Gastroesophageal sphincter (tissue), 3 donors: ENCODE measurements at regions not wholly inside any gene's neighbourhood (a gene's known extent, or its start where the extent isn't known, plus 50 kb on each side); places are given as distances from the start of the nearest gene placed in this dataset.
"Not testable (repeated sequence)": the region's sequence is repeated elsewhere in the genome, so short reads cannot be mapped to it uniquely, and the experiment has no call there.

Experiments
- POLR2A ChIP-seq, 2 donors: fragments of 450-650 bp; IDR thresholded peaks; one replicate each; pipeline ENCODE4 v1.6.1; 2017; ENCODE audit warnings: antibody characterized with exemption in 2 of 2, mild to moderate bottlenecking in 2 of 2, moderate library complexity in 1 of 2
- POLR2AphosphoS5 ChIP-seq: sonication (generic); formaldehyde crosslinking; IDR thresholded peaks from one replicate; pipeline ENCODE4 v1.6.1; 2017; ENCODE audit warnings: antibody characterized with exemption
- TF ChIP-seq, protein P1 (sequence below), 4 experiments: fragments of 200-600 bp in 2 of 4; fragments of 450-650 bp in 2 of 4; sonication (generic) in 1 of 4; IDR thresholded peaks; one replicate each; pipeline ENCODE4 v1.5.1; 2017 to 2019; ENCODE audit warnings: antibody characterized with exemption in 4 of 4, mild to moderate bottlenecking in 2 of 4, moderate library complexity in 2 of 4

DNA sequence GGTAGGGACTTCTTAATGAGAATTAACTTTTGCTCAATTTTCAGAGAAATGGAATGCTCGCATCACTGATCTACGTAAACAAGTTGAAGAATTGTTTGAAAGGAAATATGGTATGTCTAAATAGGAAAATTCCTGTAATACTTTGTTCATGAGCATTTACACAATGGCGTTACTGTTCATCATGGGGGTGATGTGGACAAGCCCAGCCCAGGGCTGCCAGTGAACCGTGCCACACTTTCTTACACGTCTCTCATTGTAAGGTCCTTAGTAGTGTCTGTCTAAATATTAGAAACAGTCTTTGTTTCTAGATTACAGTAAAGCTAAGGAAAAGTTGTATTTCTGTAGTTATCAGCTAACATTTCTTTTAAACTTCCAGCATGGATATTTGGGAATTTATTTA, 91.0 kb upstream of the SPDYE9 start:
- TF ChIP-seq, protein P1, sequence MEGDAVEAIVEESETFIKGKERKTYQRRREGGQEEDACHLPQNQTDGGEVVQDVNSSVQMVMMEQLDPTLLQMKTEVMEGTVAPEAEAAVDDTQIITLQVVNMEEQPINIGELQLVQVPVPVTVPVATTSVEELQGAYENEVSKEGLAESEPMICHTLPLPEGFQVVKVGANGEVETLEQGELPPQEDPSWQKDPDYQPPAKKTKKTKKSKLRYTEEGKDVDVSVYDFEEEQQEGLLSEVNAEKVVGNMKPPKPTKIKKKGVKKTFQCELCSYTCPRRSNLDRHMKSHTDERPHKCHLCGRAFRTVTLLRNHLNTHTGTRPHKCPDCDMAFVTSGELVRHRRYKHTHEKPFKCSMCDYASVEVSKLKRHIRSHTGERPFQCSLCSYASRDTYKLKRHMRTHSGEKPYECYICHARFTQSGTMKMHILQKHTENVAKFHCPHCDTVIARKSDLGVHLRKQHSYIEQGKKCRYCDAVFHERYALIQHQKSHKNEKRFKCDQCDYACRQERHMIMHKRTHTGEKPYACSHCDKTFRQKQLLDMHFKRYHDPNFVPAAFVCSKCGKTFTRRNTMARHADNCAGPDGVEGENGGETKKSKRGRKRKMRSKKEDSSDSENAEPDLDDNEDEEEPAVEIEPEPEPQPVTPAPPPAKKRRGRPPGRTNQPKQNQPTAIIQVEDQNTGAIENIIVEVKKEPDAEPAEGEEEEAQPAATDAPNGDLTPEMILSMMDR (IDR thresholded peaks at IDR 0.05), result not testable (repeated sequence)
- not testable (repeated sequence) for TF ChIP-seq POLR2AphosphoS5; POLR2A (IDR thresholded peaks at IDR 0.05)
